ENCODE measurements at regions not wholly inside any gene's neighbourhood (a gene's known extent, or its start where the extent isn't known, plus 50 kb on each side); places are given as distances from the start of the nearest gene placed in this dataset.

GRCh38 chr2:136323195-136323594, 205.2 kb upstream of the CXCR4 start:
- Histone ChIP-seq H3K4me3 (no peak overlapping the region), H2AFZ (no peak overlapping the region), H3F3A (ENCODE audit: insufficient read depth, low read depth) (no peaks in the 10 kb centered on the region), H3K27ac (no peak overlapping the region), H3K4me1 (replicated peaks; ENCODE audit: insufficient read depth) (peaks cover 4% of the 10 kb centered on the region; the same call in 1 of the 2 replicates), H3K79me2 (ENCODE audit: low read depth) (no peaks in the 10 kb centered on the region), H3K9me3 (ENCODE audit: insufficient read depth, low read depth) (no peaks in the 10 kb centered on the region), H4K20me1 (ENCODE audit: insufficient read depth) (no peaks in the 10 kb centered on the region), H3K4me2 (no peak overlapping the region), H3K27me3 (ENCODE audit: insufficient read depth, low read depth) (no peaks in the 10 kb centered on the region), H3K9me2 (ENCODE audit: insufficient read depth) (no peaks in the 10 kb centered on the region), H3K36me3 (ENCODE audit: low read depth) (no peaks in the 10 kb centered on the region)
- TF ChIP-seq, protein P1, sequence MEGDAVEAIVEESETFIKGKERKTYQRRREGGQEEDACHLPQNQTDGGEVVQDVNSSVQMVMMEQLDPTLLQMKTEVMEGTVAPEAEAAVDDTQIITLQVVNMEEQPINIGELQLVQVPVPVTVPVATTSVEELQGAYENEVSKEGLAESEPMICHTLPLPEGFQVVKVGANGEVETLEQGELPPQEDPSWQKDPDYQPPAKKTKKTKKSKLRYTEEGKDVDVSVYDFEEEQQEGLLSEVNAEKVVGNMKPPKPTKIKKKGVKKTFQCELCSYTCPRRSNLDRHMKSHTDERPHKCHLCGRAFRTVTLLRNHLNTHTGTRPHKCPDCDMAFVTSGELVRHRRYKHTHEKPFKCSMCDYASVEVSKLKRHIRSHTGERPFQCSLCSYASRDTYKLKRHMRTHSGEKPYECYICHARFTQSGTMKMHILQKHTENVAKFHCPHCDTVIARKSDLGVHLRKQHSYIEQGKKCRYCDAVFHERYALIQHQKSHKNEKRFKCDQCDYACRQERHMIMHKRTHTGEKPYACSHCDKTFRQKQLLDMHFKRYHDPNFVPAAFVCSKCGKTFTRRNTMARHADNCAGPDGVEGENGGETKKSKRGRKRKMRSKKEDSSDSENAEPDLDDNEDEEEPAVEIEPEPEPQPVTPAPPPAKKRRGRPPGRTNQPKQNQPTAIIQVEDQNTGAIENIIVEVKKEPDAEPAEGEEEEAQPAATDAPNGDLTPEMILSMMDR (conservative IDR thresholded peaks at IDR 0.05): no peak
- TF ChIP-seq EZH2 (IDR thresholded peaks at IDR 0.05; ENCODE audit: low read depth): no peak
- no TSS peak for BruUV-seq (replicated peaks)
- CTCF ChIA-PET: no interaction called here
- intact Hi-C loops (cut with micrococcal nuclease; ENCODE audit: unreplicated experiment): no loop called here
- POLR2A ChIA-PET (ENCODE audit: unreplicated experiment): no interaction called here
- no peak for DNase-seq

GRCh38 chr2:136322428-136322827, 204.5 kb upstream of the CXCR4 start:
- H4K20me1 ChIP-seq (ENCODE audit: insufficient read depth): no peaks in the 10 kb centered on the region
- ChIA-PET POLR2A (ENCODE audit: unreplicated experiment) (no interaction called here), CTCF (no interaction called here)
- H3K79me2 ChIP-seq (ENCODE audit: low read depth): no peaks in the 10 kb centered on the region
- TF ChIP-seq, protein P1 (conservative IDR thresholded peaks at IDR 0.05): no peak
- no peak for TF ChIP-seq EZH2 (IDR thresholded peaks at IDR 0.05; ENCODE audit: low read depth)
- intact Hi-C loops (cut with micrococcal nuclease; ENCODE audit: unreplicated experiment): no loop called here
- no TSS peak for BruUV-seq (replicated peaks)
- no peak for DNase-seq
- H3K27ac ChIP-seq: no peak overlapping the region
- H3K36me3 ChIP-seq (ENCODE audit: low read depth): no peaks in the 10 kb centered on the region
- H3F3A ChIP-seq (ENCODE audit: insufficient read depth, low read depth): no peaks in the 10 kb centered on the region
- H2AFZ ChIP-seq: no peak overlapping the region
- no peak overlapping the region for H3K4me3 ChIP-seq
- H3K9me2 ChIP-seq (ENCODE audit: insufficient read depth): no peaks in the 10 kb centered on the region
- no peaks in the 10 kb centered on the region for H3K27me3 ChIP-seq (ENCODE audit: insufficient read depth, low read depth)
- no peak overlapping the region for H3K4me2 ChIP-seq
- no peaks in the 10 kb centered on the region for H3K9me3 ChIP-seq (ENCODE audit: insufficient read depth, low read depth)
- H3K4me1 ChIP-seq (replicated peaks; ENCODE audit: insufficient read depth): peaks cover 2% of the 10 kb centered on the region; the same call in 1 of the 2 replicates

DNA sequence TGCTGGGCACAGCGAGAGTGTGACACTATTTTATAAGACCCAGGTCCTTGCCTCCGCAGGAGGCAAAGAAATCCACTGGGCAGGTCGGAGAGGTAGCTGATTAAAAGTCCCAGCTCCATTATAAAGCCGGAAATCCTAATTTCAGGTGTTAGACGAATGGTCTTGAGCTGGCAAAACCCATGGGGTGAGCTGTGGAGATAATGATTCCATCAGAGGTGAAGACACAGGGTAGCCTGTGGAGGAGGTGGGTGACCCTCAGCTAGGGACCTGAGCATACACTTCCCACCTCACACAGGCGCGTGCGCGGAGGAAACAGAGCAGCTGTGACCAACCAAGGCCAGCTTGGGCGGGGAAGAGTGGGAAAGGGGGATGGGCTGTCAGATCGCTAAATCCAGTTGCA, 201.7 kb upstream of the CXCR4 start:
- no peak for TF ChIP-seq EZH2 (IDR thresholded peaks at IDR 0.05; ENCODE audit: low read depth)
- no peaks in the 10 kb centered on the region for H3K79me2 ChIP-seq (ENCODE audit: low read depth)
- ChIA-PET POLR2A (ENCODE audit: unreplicated experiment) (no interaction called here), CTCF (interaction anchor here (0.7 kb wide), 1 partner anchor 156 kb away, joined by 4 read pairs; no protein-coding TSS in a partner anchor)
- H3K36me3 ChIP-seq (ENCODE audit: low read depth): no peaks in the 10 kb centered on the region
- H3K4me1 ChIP-seq (replicated peaks; ENCODE audit: insufficient read depth): no peaks in the 10 kb centered on the region
- no peaks in the 10 kb centered on the region for H3K9me2 ChIP-seq (ENCODE audit: insufficient read depth)
- no peaks in the 10 kb centered on the region for H3K9me3 ChIP-seq (ENCODE audit: insufficient read depth, low read depth)
- no peak overlapping the region for H3K27ac ChIP-seq
- no peak overlapping the region for H3K4me3 ChIP-seq
- no peaks in the 10 kb centered on the region for H4K20me1 ChIP-seq (ENCODE audit: insufficient read depth)
- no peak for DNase-seq
- no TSS peak for BruUV-seq (replicated peaks)
- H2AFZ ChIP-seq: no peak overlapping the region
- no peak overlapping the region for H3K4me2 ChIP-seq
- no peaks in the 10 kb centered on the region for H3F3A ChIP-seq (ENCODE audit: insufficient read depth, low read depth)
- intact Hi-C loops (cut with micrococcal nuclease; ENCODE audit: unreplicated experiment): no loop called here
- no peaks in the 10 kb centered on the region for H3K27me3 ChIP-seq (ENCODE audit: insufficient read depth, low read depth)

DNA sequence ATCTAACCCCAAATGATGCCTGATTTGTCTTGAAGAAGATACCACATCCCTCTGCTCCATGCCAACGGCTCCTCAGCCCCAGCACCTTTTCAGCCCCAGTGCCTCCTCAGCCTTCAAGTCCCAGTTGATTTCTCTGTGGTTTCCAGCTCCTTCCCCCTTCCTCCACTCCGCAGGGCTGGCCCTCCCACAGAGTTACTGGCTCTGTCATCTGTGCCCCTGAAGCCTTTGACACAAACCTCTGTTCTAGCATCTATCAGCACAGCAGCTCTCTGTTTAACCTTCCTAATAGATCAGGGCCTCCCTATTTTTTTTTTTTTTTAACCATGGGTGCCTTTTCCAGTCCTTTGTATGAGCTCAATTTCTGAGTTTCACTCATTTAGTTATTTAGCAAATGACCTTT, 201.3 kb upstream of the CXCR4 start:
- intact Hi-C loops (cut with micrococcal nuclease; ENCODE audit: unreplicated experiment): no loop called here
- Histone ChIP-seq H2AFZ (no peak overlapping the region), H3F3A (ENCODE audit: insufficient read depth, low read depth) (no peaks in the 10 kb centered on the region), H3K9me3 (ENCODE audit: insufficient read depth, low read depth) (no peaks in the 10 kb centered on the region), H3K79me2 (ENCODE audit: low read depth) (no peaks in the 10 kb centered on the region), H3K27ac (no peak overlapping the region), H3K4me3 (no peak overlapping the region), H3K4me2 (no peak overlapping the region), H3K36me3 (ENCODE audit: low read depth) (no peaks in the 10 kb centered on the region), H3K4me1 (replicated peaks; ENCODE audit: insufficient read depth) (no peaks in the 10 kb centered on the region), H4K20me1 (ENCODE audit: insufficient read depth) (no peaks in the 10 kb centered on the region), H3K9me2 (ENCODE audit: insufficient read depth) (no peaks in the 10 kb centered on the region), H3K27me3 (ENCODE audit: insufficient read depth, low read depth) (no peaks in the 10 kb centered on the region)
- no TSS peak for BruUV-seq (replicated peaks)
- POLR2A ChIA-PET (ENCODE audit: unreplicated experiment): no interaction called here
- no peak for TF ChIP-seq EZH2 (IDR thresholded peaks at IDR 0.05; ENCODE audit: low read depth)
- TF ChIP-seq, protein P1 (conservative IDR thresholded peaks at IDR 0.05): no peak
- CTCF ChIA-PET: interaction anchor here (0.7 kb wide), 1 partner anchor 155 kb away, joined by 4 read pairs; no protein-coding TSS in a partner anchor
- no peak for DNase-seq
